ENCODE measurements at regions not wholly inside any gene's neighbourhood (a gene's known extent, or its start where the extent isn't known, plus 50 kb on each side); places are given as distances from the start of the nearest gene placed in this dataset.
A peak's percentile ranks its signal among the peaks of the same experiment; 100 is the strongest.

DNA sequence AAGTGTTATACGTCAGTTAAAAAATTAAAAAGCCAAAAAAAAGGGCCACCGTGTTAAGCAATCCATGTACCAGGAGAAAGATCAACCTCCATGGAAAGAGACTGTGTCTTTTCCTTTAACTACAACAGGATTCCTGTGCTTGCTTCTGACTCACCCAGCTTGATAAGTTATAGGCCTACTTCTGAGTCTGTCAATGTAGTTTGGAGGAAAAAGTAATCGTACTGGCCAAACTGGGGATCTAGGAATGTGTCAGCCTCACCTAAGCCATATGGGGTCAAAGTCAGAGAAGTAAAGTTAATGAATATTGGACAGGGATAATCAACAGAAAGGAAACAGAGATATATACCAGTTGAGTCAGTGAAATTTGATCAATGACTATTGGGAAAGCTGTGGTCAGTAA lies 470.8 kb upstream of the SLIT2 start:
- no peak for DNase-seq (ENCODE audit: low read depth)
- TF ChIP-seq, protein P1, sequence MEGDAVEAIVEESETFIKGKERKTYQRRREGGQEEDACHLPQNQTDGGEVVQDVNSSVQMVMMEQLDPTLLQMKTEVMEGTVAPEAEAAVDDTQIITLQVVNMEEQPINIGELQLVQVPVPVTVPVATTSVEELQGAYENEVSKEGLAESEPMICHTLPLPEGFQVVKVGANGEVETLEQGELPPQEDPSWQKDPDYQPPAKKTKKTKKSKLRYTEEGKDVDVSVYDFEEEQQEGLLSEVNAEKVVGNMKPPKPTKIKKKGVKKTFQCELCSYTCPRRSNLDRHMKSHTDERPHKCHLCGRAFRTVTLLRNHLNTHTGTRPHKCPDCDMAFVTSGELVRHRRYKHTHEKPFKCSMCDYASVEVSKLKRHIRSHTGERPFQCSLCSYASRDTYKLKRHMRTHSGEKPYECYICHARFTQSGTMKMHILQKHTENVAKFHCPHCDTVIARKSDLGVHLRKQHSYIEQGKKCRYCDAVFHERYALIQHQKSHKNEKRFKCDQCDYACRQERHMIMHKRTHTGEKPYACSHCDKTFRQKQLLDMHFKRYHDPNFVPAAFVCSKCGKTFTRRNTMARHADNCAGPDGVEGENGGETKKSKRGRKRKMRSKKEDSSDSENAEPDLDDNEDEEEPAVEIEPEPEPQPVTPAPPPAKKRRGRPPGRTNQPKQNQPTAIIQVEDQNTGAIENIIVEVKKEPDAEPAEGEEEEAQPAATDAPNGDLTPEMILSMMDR (IDR thresholded peaks at IDR 0.05; ENCODE audit: control insufficient read depth, insufficient read depth, low read depth, low read length, missing control alignments) = no peak

GRCh38 chr4:19776929-19777328 lies 474.8 kb upstream of the SLIT2 start:
- TF ChIP-seq, protein P1 (IDR thresholded peaks at IDR 0.05; ENCODE audit: control insufficient read depth, insufficient read depth, low read depth, low read length, missing control alignments) = no peak
- no peak overlapping the region for H3K4me3 ChIP-seq (ENCODE audit: control insufficient read depth, low read depth, low read length)
- no peak for DNase-seq (ENCODE audit: low read depth)

More for the DNA sequence above, 470.8 kb upstream of the SLIT2 start:
- no peak overlapping the region for H3K4me3 ChIP-seq (ENCODE audit: control insufficient read depth, low read depth, low read length)

DNA sequence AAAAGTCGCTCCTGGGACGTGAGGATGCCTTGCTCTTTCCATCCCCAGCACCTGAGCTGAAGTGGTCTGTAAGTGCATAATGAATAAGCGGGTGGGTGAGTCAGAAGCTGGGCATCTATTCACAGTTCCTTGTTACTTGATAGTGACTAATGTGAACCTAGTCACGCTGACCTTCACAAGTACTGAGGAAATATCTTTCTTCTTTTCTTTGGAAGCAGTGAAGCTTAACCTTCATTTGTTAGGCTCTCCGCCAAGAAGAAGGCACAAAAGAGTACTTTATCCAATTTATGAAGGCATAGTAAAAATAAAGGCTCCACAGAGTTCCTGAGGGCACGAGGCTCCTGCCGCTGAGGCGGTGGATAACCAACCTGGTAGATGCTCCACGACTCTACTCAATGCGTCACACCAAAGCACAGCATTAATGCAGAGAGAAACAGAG lies 475.7 kb upstream of the SLIT2 start:
- H3K4me3 ChIP-seq (ENCODE audit: control insufficient read depth, low read depth, low read length) = no peak overlapping the region
- DNase-seq (ENCODE audit: low read depth) = peak; percentile 34
- TF ChIP-seq, protein P1 (IDR thresholded peaks at IDR 0.05; ENCODE audit: control insufficient read depth, insufficient read depth, low read depth, low read length, missing control alignments) = no peak

DNA sequence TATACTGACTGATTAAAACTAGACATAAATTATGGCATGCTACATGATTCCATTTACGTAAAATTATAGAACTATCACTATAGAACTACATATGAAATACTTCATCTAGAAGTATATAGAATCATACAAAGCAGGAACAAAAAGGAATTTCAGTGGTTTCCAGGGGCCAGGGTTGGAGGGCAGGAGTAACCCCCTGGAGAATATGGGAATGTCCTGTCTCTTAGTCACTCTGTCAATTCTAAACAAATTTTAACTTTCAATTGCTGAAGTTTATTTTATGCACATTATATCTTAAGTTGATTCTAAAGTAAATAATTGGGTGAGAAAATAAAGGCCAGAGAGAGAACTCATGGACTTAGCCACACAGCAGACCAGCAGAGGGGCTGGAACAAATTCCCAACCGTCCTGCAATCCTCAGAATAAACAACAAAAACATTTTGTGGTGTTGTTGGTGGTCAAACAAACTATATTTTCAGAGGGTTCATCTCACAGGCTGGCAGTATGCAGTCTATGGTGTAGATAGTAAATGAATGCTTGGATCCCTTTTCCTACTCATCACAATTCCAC lies 476.9 kb upstream of the SLIT2 start:
- TF ChIP-seq, protein P1 (IDR thresholded peaks at IDR 0.05; ENCODE audit: control insufficient read depth, insufficient read depth, low read depth, low read length, missing control alignments) = no peak
- DNase-seq (ENCODE audit: low read depth) = no peak
- no peak overlapping the region for H3K4me3 ChIP-seq (ENCODE audit: control insufficient read depth, low read depth, low read length)

- H3K4me3 ChIP-seq (ENCODE audit: control insufficient read depth, low read depth, low read length) = no peak overlapping the region
- TF ChIP-seq, protein P1 (IDR thresholded peaks at IDR 0.05; ENCODE audit: control insufficient read depth, insufficient read depth, low read depth, low read length, missing control alignments) = no peak
- no peak for DNase-seq (ENCODE audit: low read depth)
Observed at GRCh38 chr4:19772581-19772980, 479.1 kb upstream of the SLIT2 start.

- no peak overlapping the region for H3K4me3 ChIP-seq (ENCODE audit: control insufficient read depth, low read depth, low read length)
- no peak for DNase-seq (ENCODE audit: low read depth)
- TF ChIP-seq, protein P1 (IDR thresholded peaks at IDR 0.05; ENCODE audit: control insufficient read depth, insufficient read depth, low read depth, low read length, missing control alignments) = no peak
Observed at GRCh38 chr4:19756661-19757060, 495.0 kb upstream of the SLIT2 start.
